Right lobe of liver (tissue), 6 donors: ENCODE measurements at regions not wholly inside any gene's neighbourhood (a gene's known extent, or its start where the extent isn't known, plus 50 kb on each side); places are given as distances from the start of the nearest gene placed in this dataset.
"Not testable (repeated sequence)": the region's sequence is repeated elsewhere in the genome, so short reads cannot be mapped to it uniquely, and the experiment has no call there.

Source experiments
- ATAC-seq, 4 donors: fragments of 200-7000 bp; cut with Tn5 transposase; one replicate each; pipeline ENCODE4 v1.9.1; 2020; ENCODE audit warnings: mild to moderate bottlenecking in 4 of 4, moderate library complexity in 4 of 4
- DNase-seq, 3 donors: peaks; one replicate each; pipeline ENCODE4 v3.0.0-alpha.2; 2020
- H3K27ac ChIP-seq, 3 donors: fragments of 200-600 bp; one replicate each; pipeline ENCODE4 v1.8.0; 2022
- H3K27me3 ChIP-seq, 2 donors: fragments of 200-600 bp; one replicate each; pipeline ENCODE4 v1.8.0; 2022
- H3K36me3 ChIP-seq, 4 donors: fragments of 200-600 bp; sonication (generic) in 1 of 4; one replicate each; pipeline versions ENCODE4 v1.5.1 to v1.8.0; 2017 to 2022; ENCODE audit warnings: control low read depth in 1 of 4
- H3K4me1 ChIP-seq, 4 donors: fragments of 200-600 bp; sonication (generic) in 1 of 4; one replicate each; pipeline versions ENCODE4 v1.5.1 to v1.8.0; 2017 to 2022; ENCODE audit warnings: control low read depth in 1 of 4
- H3K4me3 ChIP-seq, 3 donors: fragments of 200-600 bp; one replicate each; pipeline ENCODE4 v1.8.0; 2022
- H3K9me3 ChIP-seq, 4 donors: fragments of 200-600 bp; sonication (generic) in 1 of 4; one replicate each; pipeline versions ENCODE4 v1.5.1 to v1.8.0; 2017 to 2022; ENCODE audit warnings: control low read depth in 1 of 4
- POLR2A ChIP-seq: fragments of 450-650 bp; IDR thresholded peaks from one replicate; pipeline ENCODE4 v1.6.1; 2017; ENCODE audit warnings: antibody characterized with exemption, mild to moderate bottlenecking
- WGBS: methylation state at CpG from one replicate; pipeline ENCODE4 v1.1.6; 2018; ENCODE audit warnings: low coverage, low lambda C conversion rate; ENCODE audit not compliant: insufficient coverage; ENCODE audit errors: missing lambda C conversion rate; 5-methylcytosine and 5-hydroxymethylcytosine counted together
- intact Hi-C, 2 donors: fragments of 100-400 bp; cut with DNase I; formaldehyde crosslinking; loops; one replicate each; pipeline versions ENCODE4 v1.11.2 to v1.14.1; 2022
- TF ChIP-seq, protein P1 (sequence below), 4 donors: fragments of 200-600 bp in 3 of 4; fragments of 450-650 bp in 1 of 4; IDR thresholded peaks; one replicate each; pipeline versions ENCODE4 v1.5.1 to v1.8.0; 2016 to 2022; ENCODE audit warnings: antibody characterized with exemption in 4 of 4, mild to moderate bottlenecking in 2 of 4
- donor health status: DM: no; HTN: yes; CAD: no.
- donor health status: DM: no; HTN: no; CAD: no.
- donor health status: DM: no; HTN: no; CAD: no.
- donor health status: DM: no; HTN: yes; CAD: no.
- donor health status: DM: no; HTN: yes; CAD: no.

DNA sequence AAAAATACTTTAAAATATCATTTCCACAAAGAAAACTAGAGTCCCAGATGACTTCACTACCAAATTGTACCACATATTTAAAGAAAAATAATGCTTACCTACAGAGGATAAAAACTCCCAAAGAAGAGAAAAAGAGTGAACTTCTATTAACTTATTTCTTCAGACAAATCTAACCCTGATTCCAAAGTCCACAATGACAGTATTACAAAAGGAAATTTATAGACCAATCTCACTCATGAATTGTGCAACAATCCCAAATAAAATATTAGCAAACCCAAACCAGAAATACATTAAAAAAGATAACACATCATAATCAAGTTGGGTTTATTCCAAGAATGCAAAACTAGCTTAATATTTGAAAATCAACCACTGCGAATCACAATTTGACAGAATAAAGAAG, 161.4 kb upstream of the GALNT2 start:
- H3K9me3 ChIP-seq, result no peaks in the 10 kb centered on the region
- ATAC-seq (peak in 3 of 4 donors; percentile 38 to 60 (median 55)), DNase-seq (no peak)
- intact Hi-C loops, result no loop called here
- WGBS, result 42% methylated on average over 1 of the region's 1 CpG
- H3K36me3 ChIP-seq, result no peaks in the 10 kb centered on the region
- H3K27me3 ChIP-seq, result no peaks in the 10 kb centered on the region
- H3K4me1 ChIP-seq, result peaks cover 0 to 6% (median 0%) of the 10 kb centered on the region in 4 donors
- no peak overlapping the region for H3K27ac ChIP-seq
- H3K4me3 ChIP-seq, result no peak overlapping the region
- TF ChIP-seq POLR2A, result no peak
- TF ChIP-seq, protein P1, sequence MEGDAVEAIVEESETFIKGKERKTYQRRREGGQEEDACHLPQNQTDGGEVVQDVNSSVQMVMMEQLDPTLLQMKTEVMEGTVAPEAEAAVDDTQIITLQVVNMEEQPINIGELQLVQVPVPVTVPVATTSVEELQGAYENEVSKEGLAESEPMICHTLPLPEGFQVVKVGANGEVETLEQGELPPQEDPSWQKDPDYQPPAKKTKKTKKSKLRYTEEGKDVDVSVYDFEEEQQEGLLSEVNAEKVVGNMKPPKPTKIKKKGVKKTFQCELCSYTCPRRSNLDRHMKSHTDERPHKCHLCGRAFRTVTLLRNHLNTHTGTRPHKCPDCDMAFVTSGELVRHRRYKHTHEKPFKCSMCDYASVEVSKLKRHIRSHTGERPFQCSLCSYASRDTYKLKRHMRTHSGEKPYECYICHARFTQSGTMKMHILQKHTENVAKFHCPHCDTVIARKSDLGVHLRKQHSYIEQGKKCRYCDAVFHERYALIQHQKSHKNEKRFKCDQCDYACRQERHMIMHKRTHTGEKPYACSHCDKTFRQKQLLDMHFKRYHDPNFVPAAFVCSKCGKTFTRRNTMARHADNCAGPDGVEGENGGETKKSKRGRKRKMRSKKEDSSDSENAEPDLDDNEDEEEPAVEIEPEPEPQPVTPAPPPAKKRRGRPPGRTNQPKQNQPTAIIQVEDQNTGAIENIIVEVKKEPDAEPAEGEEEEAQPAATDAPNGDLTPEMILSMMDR (IDR thresholded peaks at IDR 0.05), result no peak

DNA sequence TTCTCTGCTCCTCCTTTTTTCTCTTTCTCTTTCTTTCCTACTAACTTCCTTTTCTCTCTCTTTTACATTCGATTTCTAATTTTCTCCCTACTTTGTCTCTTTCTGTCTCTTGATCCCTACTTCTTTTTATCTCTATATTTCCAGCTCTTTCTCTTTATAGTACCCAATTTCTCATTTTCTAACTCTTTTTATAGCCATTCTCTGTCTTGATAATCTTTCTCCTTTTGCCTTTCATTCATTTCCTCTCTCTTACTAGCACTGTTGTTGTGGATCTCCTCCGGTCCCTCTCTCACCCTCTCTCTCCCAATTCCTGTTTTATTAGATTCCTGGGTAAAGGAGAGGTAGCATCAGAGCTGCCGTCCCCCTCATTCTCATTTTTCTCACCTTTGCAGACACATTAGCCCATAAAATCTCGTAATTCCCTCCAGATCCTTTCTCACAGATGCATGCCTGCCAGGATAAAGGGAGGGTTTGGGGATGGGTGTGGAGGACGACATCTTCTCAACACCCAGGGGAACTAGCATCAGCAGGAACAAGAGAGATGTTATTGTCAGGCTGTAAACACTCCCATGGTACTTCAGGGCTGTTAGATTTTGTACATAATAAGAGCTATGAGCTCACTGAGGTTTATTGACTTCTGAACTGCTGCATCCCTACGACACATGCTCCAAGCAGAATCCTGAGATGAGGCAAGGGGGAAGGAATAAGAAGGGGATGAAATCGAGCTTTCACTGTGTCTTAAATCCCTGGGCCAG, 159.0 kb upstream of the GALNT2 start:
- TF ChIP-seq POLR2A, result no peak
- TF ChIP-seq, protein P1 (IDR thresholded peaks at IDR 0.05), result no peak
- H3K4me1 ChIP-seq, result peaks cover 0 to 6% (median 0%) of the 10 kb centered on the region in 4 donors
- DNase-seq, result no peak
- WGBS, result 38% methylated on average over 6 of the region's 7 CpGs
- no peaks in the 10 kb centered on the region for H3K27me3 ChIP-seq
- no peaks in the 10 kb centered on the region for H3K9me3 ChIP-seq
- no peak overlapping the region for H3K4me3 ChIP-seq
- intact Hi-C loops, result no loop called here
- no peaks in the 10 kb centered on the region for H3K36me3 ChIP-seq
- H3K27ac ChIP-seq, result no peak overlapping the region
- ATAC-seq, result no peak

DNA sequence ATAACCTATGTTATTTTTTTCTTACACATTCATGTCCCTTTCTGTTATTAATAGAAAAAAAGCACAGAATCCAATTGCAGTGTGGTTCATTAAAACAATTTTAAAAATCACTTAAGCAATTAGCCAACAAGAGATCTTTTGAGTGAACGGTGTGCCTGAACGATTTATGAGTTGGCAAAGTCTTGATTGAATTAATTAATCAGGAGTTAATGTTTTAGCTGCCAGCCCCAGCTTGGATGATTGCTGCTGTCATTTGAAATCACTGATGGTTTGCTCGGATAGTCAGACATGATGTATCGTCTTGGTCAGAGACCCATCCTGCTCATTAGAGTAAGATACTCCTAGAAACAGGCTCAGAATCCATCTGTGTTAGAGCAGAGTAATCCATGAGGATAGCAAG, 158.3 kb upstream of the GALNT2 start:
- peaks cover 0 to 6% (median 0%) of the 10 kb centered on the region in 4 donors for H3K4me1 ChIP-seq
- H3K27ac ChIP-seq, result no peak overlapping the region
- H3K4me3 ChIP-seq, result no peak overlapping the region
- WGBS, result 63% methylated on average over 3 of the region's 4 CpGs
- no peak for DNase-seq
- H3K27me3 ChIP-seq, result no peaks in the 10 kb centered on the region
- no peaks in the 10 kb centered on the region for H3K36me3 ChIP-seq
- no peak for ATAC-seq
- no peak for TF ChIP-seq POLR2A
- TF ChIP-seq, protein P1 (IDR thresholded peaks at IDR 0.05), result no peak
- H3K9me3 ChIP-seq, result no peaks in the 10 kb centered on the region
- intact Hi-C loops, result no loop called here

DNA sequence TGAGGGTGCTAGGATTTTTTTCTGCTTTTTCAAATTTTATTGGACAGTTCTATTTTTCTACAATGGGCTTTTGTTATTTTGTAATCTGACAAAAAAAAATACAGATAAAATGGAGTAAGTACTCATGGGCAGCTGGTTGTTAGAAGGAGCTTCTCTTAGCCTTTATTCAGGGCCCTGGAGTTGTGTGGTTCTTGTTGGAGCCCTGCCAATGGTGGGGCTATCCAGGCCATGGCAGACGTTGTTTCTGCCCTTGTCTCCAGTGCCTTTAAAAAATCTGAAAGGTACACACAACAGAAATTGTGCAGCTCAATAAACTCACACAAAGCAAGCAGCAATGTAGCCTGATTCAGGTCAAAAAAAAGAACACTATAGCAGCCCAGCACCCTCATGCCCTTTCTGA, 153.5 kb upstream of the GALNT2 start:
- ATAC-seq (no peak), DNase-seq (no peak)
- TF ChIP-seq, protein P1 (IDR thresholded peaks at IDR 0.05), result no peak
- TF ChIP-seq POLR2A, result no peak
- Histone ChIP-seq H3K27ac (no peak overlapping the region), H3K4me3 (no peak overlapping the region), H3K9me3 (no peaks in the 10 kb centered on the region), H3K4me1 (no peaks in the 10 kb centered on the region), H3K36me3 (no peaks in the 10 kb centered on the region), H3K27me3 (no peaks in the 10 kb centered on the region)
- intact Hi-C loops, result no loop called here
- 14% methylated on average over 1 of the region's 1 CpG for WGBS

DNA sequence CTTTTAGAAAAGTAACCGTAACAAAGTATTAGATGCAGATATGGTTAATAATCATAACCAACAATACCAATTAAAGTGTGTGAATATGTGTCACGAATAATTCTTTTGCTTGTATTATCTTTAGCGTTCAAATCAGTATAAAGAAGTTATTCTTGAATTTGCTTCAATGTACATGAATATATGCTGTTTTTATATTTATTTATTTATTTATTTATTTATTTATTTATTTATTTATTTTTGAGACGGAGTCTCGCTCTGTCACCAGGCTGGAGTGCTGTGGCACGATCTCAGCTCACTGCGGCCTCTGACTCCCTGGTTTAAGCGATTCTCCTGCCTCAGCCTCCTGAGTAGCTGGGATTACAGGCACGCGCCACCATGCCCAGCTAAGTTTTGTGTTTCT, 147.6 kb upstream of the GALNT2 start:
- H3K4me1 ChIP-seq, H3K27me3 ChIP-seq, H3K9me3 ChIP-seq, DNase-seq, intact Hi-C loops, H3K4me3 ChIP-seq, H3K36me3 ChIP-seq, H3K27ac ChIP-seq, ATAC-seq: not testable (repeated sequence)
- WGBS, result 89% methylated on average over 10 of the region's 10 CpGs
